PC-3 (cell line): ENCODE measurements at regions not wholly inside any gene's neighbourhood (a gene's known extent, or its start where the extent isn't known, plus 50 kb on each side); places are given as distances from the start of the nearest gene placed in this dataset.

Source experiments
- ATAC-seq: fragments of 200-7000 bp; cut with Tn5 transposase; 2 replicates; pipeline ENCODE4 v1.9.1; 2020; ENCODE audit warnings: mild to moderate bottlenecking, moderate library complexity
- BruUV-seq: library from RNA; stranded (reverse); fragments of 400-500 nt; replicated peaks from 2 replicates; lab custom pipeline; 2021; lab: Mats Ljungman, UMichigan
- CTCF ChIA-PET: fragments of 300-600 bp; sonication (Branson Sonifier 250); formaldehyde crosslinking; loops from one replicate; lab custom pipeline; 2022; ENCODE audit warnings: antibody characterized with exemption; lab: Charles Lee
- POLR2A ChIA-PET: fragments of 300-600 bp; sonication (Branson Sonifier 250); formaldehyde crosslinking; loops from one replicate; lab custom pipeline; 2022; ENCODE audit warnings: antibody characterized with exemption; ENCODE audit not compliant: unreplicated experiment; lab: Charles Lee
- DNase-seq: peaks from one replicate; pipeline ENCODE4 v3.0.0-alpha.2; 2015
- H2AFZ ChIP-seq: fragments of 300-600 bp; sonication (generic); 2 replicates; pipeline ENCODE4 v1.6.0; 2016; ENCODE audit warnings: antibody characterized with exemption, low read length
- H3F3A ChIP-seq: fragments of 300-600 bp; sonication (generic); one replicate; pipeline ENCODE4 v1.6.0; 2017; ENCODE audit warnings: antibody characterized with exemption, low read length, control low read depth, mild to moderate bottlenecking; ENCODE audit not compliant: unreplicated experiment
- H3K27ac ChIP-seq: fragments of 300-600 bp; sonication (generic); 2 replicates; pipeline ENCODE4 v1.5.1; 2016; ENCODE audit warnings: mild to moderate bottlenecking, low read length
- H3K27me3 ChIP-seq: fragments of 300-600 bp; sonication (generic); 2 replicates; pipeline ENCODE4 v1.6.1; 2016; ENCODE audit warnings: low read length, mixed read lengths
- H3K36me3 ChIP-seq: fragments of 300-600 bp; sonication (generic); 2 replicates; pipeline ENCODE4 v1.6.1; 2016; ENCODE audit warnings: low read depth, mixed run types, low read length, mixed read lengths
- H3K4me1 ChIP-seq: fragments of 300-600 bp; sonication (generic); 2 replicates; pipeline ENCODE4 v1.5.1; 2016; ENCODE audit warnings: low read length; ENCODE audit not compliant: insufficient read depth
- H3K4me2 ChIP-seq: fragments of 300-600 bp; sonication (generic); 2 replicates; pipeline ENCODE4 v1.6.0; 2016; ENCODE audit warnings: low read length
- H3K4me3 ChIP-seq: fragments of 300-600 bp; sonication (generic); 2 replicates; pipeline ENCODE4 v1.5.1; 2016; ENCODE audit warnings: mild to moderate bottlenecking, low read length, mixed read lengths
- H3K79me2 ChIP-seq: fragments of 300-600 bp; sonication (generic); 2 replicates; pipeline ENCODE4 v1.6.1; 2017; ENCODE audit warnings: low read length, mixed read lengths
- H3K9ac ChIP-seq: fragments of 300-600 bp; sonication (generic); 2 replicates; pipeline ENCODE4 v1.6.0; 2016; ENCODE audit warnings: mild to moderate bottlenecking, low read length
- H3K9me2 ChIP-seq: fragments of 300-600 bp; sonication (generic); replicated peaks from 2 replicates; pipeline ENCODE4 v1.6.1; 2016; ENCODE audit warnings: mixed run types, low read length, mixed read lengths
- H3K9me3 ChIP-seq: fragments of 300-600 bp; sonication (generic); 2 replicates; pipeline ENCODE4 v1.6.1; 2016; ENCODE audit warnings: low read length, mixed read lengths
- H4K20me1 ChIP-seq: fragments of 300-600 bp; sonication (generic); 2 replicates; pipeline ENCODE4 v1.6.1; 2016; ENCODE audit warnings: low read length, mixed read lengths
- EZH2 ChIP-seq: fragments of 300-600 bp; sonication (generic); IDR thresholded peaks from one replicate; pipeline ENCODE4 v1.6.1; 2017; ENCODE audit warnings: antibody characterized with exemption, mild to moderate bottlenecking, low read length; ENCODE audit not compliant: unreplicated experiment
- EZH2phosphoT487 ChIP-seq: fragments of 300-600 bp; sonication (generic); IDR thresholded peaks from 2 replicates; pipeline ENCODE4 v1.6.1; 2018; ENCODE audit warnings: mild to moderate bottlenecking, antibody characterized with exemption, low read length, borderline replicate concordance
- intact Hi-C: fragments of 100-400 bp; cut with micrococcal nuclease; formaldehyde crosslinking; loops from 2 replicates; pipeline ENCODE4 v1.9.0; 2023
- TF ChIP-seq, protein P1 (sequence below): fragments of 300-600 bp; sonication (generic); conservative IDR thresholded peaks from 2 replicates; pipeline ENCODE4 v1.5.1; 2017; ENCODE audit warnings: antibody characterized with exemption, low read depth, mild to moderate bottlenecking, low read length

DNA sequence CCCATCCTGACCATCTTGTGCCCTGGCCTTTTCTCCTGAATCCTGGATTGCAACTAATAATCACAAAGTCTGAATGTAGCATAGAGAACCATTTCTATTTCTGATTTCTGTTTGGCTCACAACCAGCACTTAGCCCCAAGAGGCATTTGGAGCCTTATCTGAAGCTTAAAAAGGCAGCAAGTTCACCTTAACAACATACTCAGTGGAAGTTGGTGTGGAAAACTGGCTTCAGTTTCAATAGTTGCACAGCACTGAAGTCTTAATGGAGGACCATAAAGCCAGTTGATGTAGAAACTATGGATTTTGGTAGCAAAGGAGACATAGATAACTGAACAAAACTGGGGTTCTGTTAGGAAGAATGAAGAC is 574.1 kb downstream of the PSAT1 start:
- CTCF ChIA-PET, result no interaction called here
- DNase-seq (no peak), ATAC-seq (no peak)
- TF ChIP-seq, protein P1, sequence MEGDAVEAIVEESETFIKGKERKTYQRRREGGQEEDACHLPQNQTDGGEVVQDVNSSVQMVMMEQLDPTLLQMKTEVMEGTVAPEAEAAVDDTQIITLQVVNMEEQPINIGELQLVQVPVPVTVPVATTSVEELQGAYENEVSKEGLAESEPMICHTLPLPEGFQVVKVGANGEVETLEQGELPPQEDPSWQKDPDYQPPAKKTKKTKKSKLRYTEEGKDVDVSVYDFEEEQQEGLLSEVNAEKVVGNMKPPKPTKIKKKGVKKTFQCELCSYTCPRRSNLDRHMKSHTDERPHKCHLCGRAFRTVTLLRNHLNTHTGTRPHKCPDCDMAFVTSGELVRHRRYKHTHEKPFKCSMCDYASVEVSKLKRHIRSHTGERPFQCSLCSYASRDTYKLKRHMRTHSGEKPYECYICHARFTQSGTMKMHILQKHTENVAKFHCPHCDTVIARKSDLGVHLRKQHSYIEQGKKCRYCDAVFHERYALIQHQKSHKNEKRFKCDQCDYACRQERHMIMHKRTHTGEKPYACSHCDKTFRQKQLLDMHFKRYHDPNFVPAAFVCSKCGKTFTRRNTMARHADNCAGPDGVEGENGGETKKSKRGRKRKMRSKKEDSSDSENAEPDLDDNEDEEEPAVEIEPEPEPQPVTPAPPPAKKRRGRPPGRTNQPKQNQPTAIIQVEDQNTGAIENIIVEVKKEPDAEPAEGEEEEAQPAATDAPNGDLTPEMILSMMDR, result no peak
- TF ChIP-seq EZH2phosphoT487 (no peak), EZH2 (no peak)
- H2AFZ ChIP-seq, result peak overlapping the region; percentile 7; the same call in 1 of the 2 replicates
- H3K36me3 ChIP-seq, result 0 out of 2 replicates have a peak, but pooled peaks cover 4% of the 10 kb centered on the region
- intact Hi-C loops, result loop anchor here (1.0 to 5.0 kb wide), 4 partner anchors 8 to 149 kb away; no protein-coding TSS in a partner anchor
- H4K20me1 ChIP-seq, result no peaks in the 10 kb centered on the region
- no peak overlapping the region for H3K4me3 ChIP-seq
- peaks cover 40% of the 10 kb centered on the region for H3K4me1 ChIP-seq
- no peaks in the 10 kb centered on the region for H3K9me3 ChIP-seq
- peak overlapping the region; percentile 72 for H3K9ac ChIP-seq
- H3K27ac ChIP-seq, result peak overlapping the region; percentile 94
- peak overlapping the region; percentile 9 for H3K4me2 ChIP-seq
- H3F3A ChIP-seq, result peaks cover 4% of the 10 kb centered on the region
- no peaks in the 10 kb centered on the region for H3K9me2 ChIP-seq
- H3K79me2 ChIP-seq, result no peaks in the 10 kb centered on the region
- H3K27me3 ChIP-seq, result no peaks in the 10 kb centered on the region
- TSS peak; percentile 86 for BruUV-seq
- POLR2A ChIA-PET, result interaction anchor here (0.6 kb wide), 1 partner anchor 151 kb away, joined by 3 read pairs; no protein-coding TSS in a partner anchor

DNA sequence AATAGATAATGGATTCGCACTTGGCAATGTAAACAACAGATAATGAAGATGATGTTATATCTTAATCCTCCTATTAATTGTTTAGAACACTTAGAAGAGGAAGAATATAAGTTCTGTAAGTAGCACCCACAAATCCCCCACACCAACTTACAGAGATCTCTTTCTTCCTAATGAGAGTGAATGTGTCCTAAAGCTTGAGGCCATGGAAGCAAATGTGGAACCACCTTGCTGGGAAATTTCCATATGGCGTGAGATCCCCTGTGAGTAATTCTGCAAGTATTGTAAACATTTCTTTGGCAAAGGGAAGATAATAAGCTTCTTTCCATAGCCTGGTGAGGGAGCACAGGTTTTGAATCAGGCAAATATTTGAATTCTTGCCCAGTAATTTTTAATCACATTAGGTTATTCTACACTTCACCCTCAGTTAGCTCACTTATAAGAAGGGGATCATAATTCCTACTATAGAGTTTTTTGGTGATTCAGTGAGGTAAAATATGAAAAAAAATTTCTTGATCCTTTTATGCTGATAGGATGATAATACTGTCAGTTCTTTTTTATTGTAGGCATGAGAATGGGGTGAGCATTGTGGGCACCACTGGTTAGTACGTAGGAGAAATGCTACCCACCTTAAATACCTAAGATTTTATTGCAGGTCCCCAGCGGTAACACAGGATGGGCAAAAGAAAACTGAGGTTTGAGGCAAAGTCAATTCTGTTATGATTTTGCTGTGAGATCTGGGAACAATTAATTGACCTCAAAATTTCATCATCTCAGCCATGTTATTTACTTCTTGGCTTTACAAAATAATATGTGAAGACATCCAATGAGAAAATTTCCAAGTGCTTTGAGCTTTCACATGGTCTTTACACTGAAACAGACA is 574.8 kb downstream of the PSAT1 start:
- ChIA-PET POLR2A (interaction anchor here (0.6 kb wide), 1 partner anchor 151 kb away, joined by 3 read pairs; no protein-coding TSS in a partner anchor), CTCF (interaction anchor here (0.5 to 0.8 kb wide), 2 partner anchors 35 to 47 kb away, joined by 3 read pairs; no protein-coding TSS in a partner anchor)
- Histone ChIP-seq H3K9me3 (no peaks in the 10 kb centered on the region), H3K4me2 (peak overlapping the region; percentile 32), H3K79me2 (no peaks in the 10 kb centered on the region), H3K27me3 (no peaks in the 10 kb centered on the region), H3K9me2 (no peaks in the 10 kb centered on the region), H2AFZ (peak overlapping the region; percentile 7; the same call in 1 of the 2 replicates), H3K9ac (peak overlapping the region; percentile 72), H3K4me3 (no peak overlapping the region), H3F3A (peaks cover 4% of the 10 kb centered on the region), H4K20me1 (no peaks in the 10 kb centered on the region), H3K27ac (peak overlapping the region; percentile 94), H3K36me3 (0 out of 2 replicates have a peak, but pooled peaks cover 4% of the 10 kb centered on the region), H3K4me1 (peaks cover 34% of the 10 kb centered on the region)
- no peak for TF ChIP-seq EZH2
- TF ChIP-seq EZH2phosphoT487, result no peak
- TF ChIP-seq, protein P1, result no peak
- ATAC-seq, result peak; percentile 83
- intact Hi-C loops, result loop anchor here (1.0 to 5.0 kb wide), 4 partner anchors 8 to 149 kb away; no protein-coding TSS in a partner anchor
- peak; percentile 94 for DNase-seq
- TSS peak; percentile 95 for BruUV-seq
